ENCODE measurements at regions not wholly inside any gene's neighbourhood (a gene's known extent, or its start where the extent isn't known, plus 50 kb on each side); places are given as distances from the start of the nearest gene placed in this dataset.
A peak's percentile ranks its signal among the peaks of the same experiment; 100 is the strongest.

DNA sequence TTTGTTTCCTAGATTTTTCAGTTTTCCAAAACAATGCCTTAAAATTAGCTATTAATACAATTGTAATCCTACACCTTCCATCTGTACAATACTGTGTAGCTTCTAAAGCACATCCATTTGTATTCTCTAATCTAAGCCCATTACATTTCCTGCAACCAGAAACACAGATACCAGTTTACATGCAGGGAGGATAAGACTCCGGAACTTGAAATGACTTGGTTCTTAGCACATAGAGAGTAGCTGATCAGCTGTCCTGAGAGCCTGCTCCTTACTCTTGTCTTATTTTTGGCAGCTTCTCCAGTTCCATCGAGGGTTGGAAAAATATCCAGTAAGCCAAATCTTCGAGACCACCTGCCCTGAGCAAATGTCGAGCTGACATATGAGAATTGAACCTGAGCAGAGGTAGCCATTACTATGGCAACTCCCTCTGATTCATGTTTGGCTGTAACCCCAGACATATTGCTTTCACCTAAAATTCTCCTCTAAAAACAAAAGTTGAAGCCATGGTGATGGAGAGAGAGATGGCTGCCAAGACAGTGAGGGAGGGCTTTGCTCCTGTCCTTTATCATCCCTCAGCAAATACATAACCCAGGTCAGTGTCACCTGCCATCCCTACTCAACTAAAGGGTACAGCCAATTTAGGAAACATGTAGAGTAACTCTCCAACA, 542.8 kb downstream of the IRS1 start:
- no peak for DNase-seq

DNA sequence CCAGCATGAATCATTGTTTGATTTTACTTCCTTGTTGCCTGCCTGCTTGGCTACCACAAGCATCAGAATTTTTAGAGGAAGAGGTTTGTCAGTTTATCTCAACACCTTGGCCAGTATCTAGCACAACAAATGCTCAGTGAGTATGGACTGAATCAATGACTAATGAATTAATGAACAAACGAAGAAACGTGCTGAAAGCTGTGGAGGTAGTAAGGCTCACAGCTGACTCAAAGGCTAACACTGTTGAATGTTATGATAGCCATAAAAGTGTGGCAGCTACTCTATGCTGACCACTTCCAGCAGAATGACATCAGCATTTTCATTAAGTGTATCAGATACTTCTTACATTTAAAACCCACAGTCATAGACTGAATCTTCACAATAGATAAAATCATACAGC, 543.4 kb downstream of the IRS1 start:
- no peak for DNase-seq

GRCh38 chr2:226251661-226252060, 548.0 kb downstream of the IRS1 start:
- no peak for DNase-seq

- DNase-seq: no peak
These were observed 552.0 kb downstream of the IRS1 start for GRCh38 chr2:226247289-226248275.

DNA sequence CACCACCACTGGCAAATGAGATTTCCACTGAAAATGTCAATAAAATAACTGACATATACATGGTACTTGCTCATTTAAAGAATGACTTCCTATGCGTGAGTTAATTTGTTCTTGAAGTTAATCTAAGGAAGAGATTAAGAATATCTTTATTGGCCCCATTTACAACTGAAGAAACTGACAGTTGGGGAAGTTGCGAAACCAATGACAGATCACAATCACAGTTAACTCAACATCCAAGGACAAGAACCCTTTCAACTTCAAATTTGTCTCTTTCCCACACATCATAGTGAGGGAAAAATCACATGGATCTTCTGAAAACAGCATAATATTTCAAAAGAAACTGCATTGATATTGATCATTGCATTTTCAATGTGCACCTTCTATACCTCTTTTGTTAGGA, 565.4 kb downstream of the IRS1 start:
- DNase-seq: no peak

DNA sequence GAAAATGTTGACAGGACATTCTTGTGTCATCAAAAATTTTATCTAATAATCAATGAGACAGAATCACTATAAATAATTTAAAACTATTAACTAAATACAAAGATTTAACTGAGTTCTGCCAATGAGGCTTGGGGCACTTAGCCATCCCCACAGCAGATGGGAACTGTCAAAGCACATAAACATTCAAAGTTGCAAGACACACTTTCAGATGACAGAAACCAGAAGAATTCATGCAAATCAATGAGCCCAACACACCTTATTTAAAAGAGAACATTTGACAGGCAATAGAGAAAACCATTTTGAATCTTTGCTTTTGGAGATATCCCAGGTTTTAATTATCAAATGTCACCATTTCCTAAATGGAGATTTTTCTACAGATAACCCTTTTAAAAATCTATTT, 566.2 kb downstream of the IRS1 start:
- DNase-seq: no peak

GRCh38 chr2:226228080-226228479, 571.5 kb downstream of the IRS1 start:
- no peak for DNase-seq

GRCh38 chr2:226227341-226227740, 572.3 kb downstream of the IRS1 start:
- no peak for DNase-seq

DNA sequence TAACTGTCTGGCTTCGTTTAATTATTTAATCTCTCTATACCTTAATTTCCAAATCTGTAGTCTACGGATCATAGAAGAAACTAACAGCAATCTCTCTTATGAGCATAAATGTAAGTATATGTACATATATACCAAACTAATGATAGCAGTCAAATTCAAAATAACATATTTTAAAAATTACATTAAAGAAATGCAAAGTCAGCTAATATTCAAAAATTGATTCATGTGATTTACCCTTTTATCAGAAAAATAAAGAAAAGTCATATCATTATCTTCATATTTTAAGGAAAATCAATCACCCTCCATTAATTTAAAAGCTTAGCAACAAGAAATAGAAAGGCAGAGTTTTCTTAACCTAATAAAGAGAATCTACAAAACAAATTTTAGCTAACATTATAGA, 575.9 kb downstream of the IRS1 start:
- no peak for DNase-seq

DNA sequence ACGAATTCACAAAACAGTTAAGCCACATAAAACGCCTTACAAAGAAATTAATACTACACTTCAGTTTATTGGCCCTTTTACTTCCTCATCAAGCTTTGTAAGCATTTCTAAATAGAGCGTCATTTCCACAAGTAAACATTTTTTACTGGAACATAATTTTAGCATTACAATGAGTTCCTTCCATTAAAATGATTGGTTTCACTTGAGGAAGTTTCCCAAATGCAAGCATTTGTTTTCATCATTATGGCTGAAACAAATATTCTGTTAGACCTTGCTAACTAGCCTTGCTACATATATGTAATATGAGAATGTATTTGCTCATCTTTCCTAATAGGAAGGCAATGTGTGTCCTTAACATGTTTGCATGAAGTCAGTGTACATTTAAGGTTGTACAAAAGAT, 579.1 kb downstream of the IRS1 start:
- DNase-seq: no peak

- no peak for DNase-seq
These were observed 582.4 kb downstream of the IRS1 start for GRCh38 chr2:226217191-226217590.

GRCh38 chr2:226216575-226216974, 583.0 kb downstream of the IRS1 start:
- DNase-seq: no peak

GRCh38 chr2:226215902-226216503, 583.6 kb downstream of the IRS1 start:
- DNase-seq: peak; percentile 24

DNA sequence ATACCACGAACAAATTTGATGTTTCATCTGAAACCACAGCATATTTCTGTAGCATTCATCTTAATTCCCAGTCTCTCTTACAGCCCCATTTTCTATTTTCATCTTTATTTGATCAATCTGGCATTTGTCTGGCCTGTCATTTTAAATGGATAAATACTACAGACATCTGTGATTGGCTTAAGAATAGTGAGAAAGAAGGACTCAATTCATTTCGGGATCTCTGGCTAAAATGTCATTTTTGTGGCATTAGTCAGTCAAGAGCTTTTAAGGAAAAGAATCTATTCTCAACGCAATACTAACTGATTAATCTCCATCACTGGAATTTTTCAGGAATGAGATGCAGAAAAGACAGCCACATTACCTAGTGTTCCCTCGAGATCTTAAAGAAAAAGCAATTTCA, 585.9 kb downstream of the IRS1 start:
- DNase-seq: no peak

DNA sequence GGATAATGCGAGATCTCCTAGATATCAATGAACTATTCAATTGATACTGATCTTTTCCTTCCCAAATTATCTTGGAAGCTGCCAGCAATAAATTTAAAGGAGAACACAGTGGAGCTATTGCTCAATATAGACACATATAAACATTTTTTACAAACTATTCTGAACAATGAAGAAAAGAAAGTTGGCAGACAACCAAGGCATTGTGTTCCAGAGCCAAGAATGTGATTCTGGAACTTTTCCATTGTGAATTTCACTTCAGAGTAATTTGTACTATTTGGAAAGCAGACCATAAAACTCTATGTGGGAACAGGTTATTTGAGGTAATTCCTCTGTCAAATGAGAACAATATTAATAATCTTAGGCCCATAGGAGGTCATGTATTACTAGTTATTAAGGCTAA, 588.2 kb downstream of the IRS1 start:
- no peak for DNase-seq

GRCh38 chr2:226208726-226209125, 590.9 kb downstream of the IRS1 start:
- no peak for DNase-seq

DNA sequence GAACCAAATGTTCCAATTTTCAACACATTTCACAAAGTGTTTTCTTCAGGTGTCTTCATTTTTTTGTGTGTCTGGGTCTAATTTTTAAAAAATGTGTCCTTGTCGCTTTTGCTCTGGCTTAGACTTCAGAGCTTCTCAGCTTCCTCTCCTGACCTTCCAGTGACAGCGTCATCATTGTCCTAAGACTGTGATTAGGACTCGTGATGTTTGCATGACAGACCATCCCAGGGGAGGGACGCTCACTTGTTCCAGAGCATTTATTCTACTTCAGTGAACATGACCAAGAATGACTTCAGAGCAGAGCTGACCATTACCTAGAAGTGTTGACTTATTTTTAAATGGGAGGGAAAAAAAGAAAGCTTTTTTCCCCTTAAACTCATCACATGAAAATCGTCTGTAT, 591.9 kb downstream of the IRS1 start:
- no peak for DNase-seq

DNA sequence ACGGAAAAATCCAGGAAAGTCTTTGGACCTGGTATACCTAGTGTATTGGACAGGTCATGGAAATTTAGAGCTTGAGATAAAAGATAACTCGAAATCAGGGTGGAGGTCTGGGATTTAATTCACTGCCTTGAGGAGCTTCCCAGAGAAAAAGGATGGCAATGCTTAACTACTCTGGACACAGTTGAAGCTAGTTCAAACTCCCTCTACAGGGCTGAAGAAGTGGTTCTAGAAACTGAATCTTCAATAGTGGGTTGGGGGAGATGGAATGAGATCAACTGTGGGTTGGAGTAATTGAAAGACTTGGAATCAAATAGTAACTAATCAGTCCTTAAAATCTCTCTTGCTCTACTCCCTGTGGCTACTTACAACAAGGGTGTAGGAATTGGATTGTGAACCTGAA, 600.1 kb downstream of the IRS1 start:
- DNase-seq: no peak

- DNase-seq: no peak
These were observed 600.7 kb downstream of the IRS1 start for GRCh38 chr2:226198956-226199355.

GRCh38 chr2:226190479-226191252, 609.0 kb downstream of the IRS1 start:
- DNase-seq: no peak

DNA sequence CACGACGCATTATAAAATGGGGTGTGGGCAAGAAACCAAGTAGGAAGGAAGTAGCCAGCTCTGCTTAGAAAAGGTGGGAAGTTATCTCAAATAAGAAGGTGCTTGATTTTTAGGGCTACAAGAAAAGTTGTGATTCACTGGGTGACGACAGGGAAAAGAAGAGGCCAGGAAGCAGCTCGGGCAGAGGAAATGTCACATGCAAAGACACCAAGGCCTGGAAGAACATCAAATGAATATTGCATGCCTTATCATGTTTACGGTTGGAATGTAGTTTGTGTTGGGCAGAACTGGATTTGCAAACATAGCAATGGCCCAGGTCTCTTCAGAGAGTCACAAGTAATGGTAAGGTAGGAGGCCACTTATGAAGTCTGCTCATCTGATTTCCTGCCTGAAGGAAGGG, 610.6 kb downstream of the IRS1 start:
- DNase-seq: no peak

- no peak for DNase-seq
These were observed 612.0 kb downstream of the IRS1 start for GRCh38 chr2:226187616-226188015.

- DNase-seq: no peak
These were observed 612.5 kb downstream of the IRS1 start for GRCh38 chr2:226187156-226187555.
